Stomach (tissue), 8 donors: ENCODE measurements at regions not wholly inside any gene's neighbourhood (a gene's known extent, or its start where the extent isn't known, plus 50 kb on each side); places are given as distances from the start of the nearest gene placed in this dataset.

Experiments
- DNase-seq, 2 donors: peaks; one replicate each; pipeline versions ENCODE4 v3.0.0 to v3.0.0-alpha.2; 2013 to 2019
- H3K27ac ChIP-seq, 5 donors: fragments of 200-600 bp in 4 of 5; sonication (generic) in 4 of 5; one replicate each; pipeline ENCODE4 v1.5.1; 2013 to 2019; ENCODE audit warnings: mild to moderate bottlenecking in 1 of 5, moderate library complexity in 1 of 5
- H3K27me3 ChIP-seq, 3 donors: fragments of 200-600 bp; sonication (generic); one replicate each; pipeline ENCODE4 v1.5.1; 2017 to 2019; ENCODE audit warnings: mixed run types in 1 of 3
- H3K36me3 ChIP-seq, 4 donors: fragments of 200-600 bp; sonication (generic); 1 replicate in 3 of 4; 2 replicates in 1 of 4; pipeline ENCODE4 v1.5.1; 2016 to 2019
- H3K4me1 ChIP-seq, 4 donors: fragments of 200-600 bp; sonication (generic); one replicate each; pipeline ENCODE4 v1.5.1; 2016 to 2019
- H3K4me3 ChIP-seq, 4 donors: fragments of 200-600 bp; sonication (generic) in 3 of 4; one replicate each; pipeline ENCODE4 v1.5.1; 2016 to 2019; ENCODE audit warnings: mild to moderate bottlenecking in 1 of 4
- H3K9me3 ChIP-seq, 4 donors: fragments of 200-600 bp; sonication (generic); one replicate each; pipeline ENCODE4 v1.5.1; 2016 to 2019
- CTCF ChIP-seq, 7 experiments: fragments of 450-650 bp in 4 of 7; fragments of 200-600 bp in 3 of 7; sonication (generic) in 3 of 7; IDR thresholded peaks; one replicate each; pipeline ENCODE4 v1.5.1; 2016 to 2019; ENCODE audit warnings: antibody characterized with exemption in 7 of 7, control low read depth in 2 of 7, mild to moderate bottlenecking in 1 of 7
- EP300 ChIP-seq: sonication (generic); formaldehyde crosslinking; IDR thresholded peaks from one replicate; pipeline ENCODE4 v1.6.1; 2017; ENCODE audit warnings: antibody characterized with exemption
- POLR2A ChIP-seq, 4 donors: fragments of 450-650 bp; IDR thresholded peaks; one replicate each; pipeline ENCODE4 v1.6.1; 2016; ENCODE audit warnings: antibody characterized with exemption in 4 of 4, control low read depth in 2 of 4, mild to moderate bottlenecking in 1 of 4, moderate library complexity in 1 of 4
- POLR2AphosphoS5 ChIP-seq, 3 donors: sonication (generic); formaldehyde crosslinking; IDR thresholded peaks; one replicate each; pipeline ENCODE4 v1.6.1; 2016; ENCODE audit warnings: antibody characterized with exemption in 3 of 3
- WGBS, 5 donors: extraction: QIAGEN DNeasy Blood & Tissue Kit in 3 of 5; methylation state at CpG; one replicate each; pipeline versions ENCODE4 v1.1.5 to v1.1.7; 2013 to 2018; 5-methylcytosine and 5-hydroxymethylcytosine counted together
- intact Hi-C: fragments of 100-400 bp; cut with DNase I; formaldehyde crosslinking; loops from one replicate; pipeline ENCODE4 v1.15.1; 2023; ENCODE audit warnings: low total_unique reads
- donor health status: healthy with polysubstance abuse.
- donor health status: Bipolar disorder and iron deficiency.
- donor health status: healthy.

GRCh38 chr1:30412241-30413110 is 310.9 kb downstream of the MATN1 start:
- 50 to 68% (median 63%) methylated on average over 13 of the region's 13 CpGs for WGBS, 5 donors
- Histone ChIP-seq H3K4me3 (no peak overlapping the region), H3K9me3 (no peaks in the 10 kb centered on the region), H3K4me1 (no peaks in the 10 kb centered on the region), H3K27ac (no peak overlapping the region), H3K27me3 (peaks cover 0 to 70% (median 6%) of the 10 kb centered on the region in 3 donors), H3K36me3 (no peaks in the 10 kb centered on the region)
- TF ChIP-seq EP300 (no peak), POLR2A (IDR thresholded peaks at IDR 0.05) (no peak), CTCF (IDR thresholded peaks at IDR 0.05) (no peak), POLR2AphosphoS5 (IDR thresholded peaks at IDR 0.05) (no peak)
- DNase-seq = peak in 1 of 2 donors; percentile 20
- intact Hi-C loops = no loop called here

- TF ChIP-seq EP300 (no peak), CTCF (IDR thresholded peaks at IDR 0.05) (no peak), POLR2AphosphoS5 (IDR thresholded peaks at IDR 0.05) (no peak), POLR2A (IDR thresholded peaks at IDR 0.05) (no peak)
- intact Hi-C loops = no loop called here
- Histone ChIP-seq H3K36me3 (no peaks in the 10 kb centered on the region), H3K4me3 (no peak overlapping the region), H3K27ac (no peak overlapping the region), H3K9me3 (no peaks in the 10 kb centered on the region), H3K27me3 (peaks cover 3 to 69% (median 10%) of the 10 kb centered on the region in 3 donors), H3K4me1 (no peaks in the 10 kb centered on the region)
- WGBS, 5 donors = 66 to 81% (median 80%) methylated on average over 9 of the region's 9 CpGs
- peak in 1 of 2 donors; percentile 11 for DNase-seq
Measured at GRCh38 chr1:30411206-30411605, 312.2 kb downstream of the MATN1 start.

GRCh38 chr1:30410153-30410851 is 313.1 kb downstream of the MATN1 start:
- no peak overlapping the region for H3K27ac ChIP-seq
- intact Hi-C loops = no loop called here
- H3K4me1 ChIP-seq = no peaks in the 10 kb centered on the region
- WGBS, 5 donors = 70 to 81% (median 75%) methylated on average over 8 to 9 of the region's 9 CpGs
- no peaks in the 10 kb centered on the region for H3K36me3 ChIP-seq
- H3K9me3 ChIP-seq = no peaks in the 10 kb centered on the region
- H3K4me3 ChIP-seq = no peak overlapping the region
- peaks cover 3 to 69% (median 10%) of the 10 kb centered on the region in 3 donors for H3K27me3 ChIP-seq
- peak in 1 of 2 donors; percentile 17 for DNase-seq
- TF ChIP-seq EP300 (no peak), CTCF (IDR thresholded peaks at IDR 0.05) (no peak), POLR2AphosphoS5 (IDR thresholded peaks at IDR 0.05) (no peak), POLR2A (IDR thresholded peaks at IDR 0.05) (no peak)

GRCh38 chr1:30409476-30410152 is 313.8 kb downstream of the MATN1 start:
- Histone ChIP-seq H3K4me3 (no peak overlapping the region), H3K4me1 (no peaks in the 10 kb centered on the region), H3K9me3 (no peaks in the 10 kb centered on the region), H3K27me3 (peaks cover 3 to 70% (median 10%) of the 10 kb centered on the region in 3 donors), H3K27ac (no peak overlapping the region), H3K36me3 (no peaks in the 10 kb centered on the region)
- intact Hi-C loops = no loop called here
- no peak for TF ChIP-seq POLR2A (IDR thresholded peaks at IDR 0.05)
- no peak for TF ChIP-seq EP300
- no peak for TF ChIP-seq POLR2AphosphoS5 (IDR thresholded peaks at IDR 0.05)
- TF ChIP-seq CTCF (IDR thresholded peaks at IDR 0.05) = no peak
- DNase-seq = peak in 1 of 2 donors; percentile 14
- 72 to 87% (median 82%) methylated on average over 5 of the region's 5 CpGs for WGBS, 5 donors
